GM12878 (cell line): ENCODE measurements at regions not wholly inside any gene's neighbourhood (a gene's known extent, or its start where the extent isn't known, plus 50 kb on each side); places are given as distances from the start of the nearest gene placed in this dataset.

ENCODE experiments used
- BACH1 ChIP-seq: fragments of 450-650 bp; IDR thresholded peaks from 2 replicates; pipeline ENCODE4 v1.6.1; 2017; ENCODE audit warnings: mild to moderate bottlenecking, borderline replicate concordance
- FOXK2 ChIP-seq: fragments of 450-650 bp; IDR thresholded peaks from 2 replicates; pipeline ENCODE4 v1.6.1; 2017; ENCODE audit warnings: mild to moderate bottlenecking, moderate library complexity
- FOXM1 ChIP-seq: IDR thresholded peaks from 2 replicates; pipeline ENCODE4 v1.6.1; 2012; ENCODE audit warnings: low read depth, mild to moderate bottlenecking, inconsistent platforms, low read length, moderate library complexity
- HDGF ChIP-seq: fragments of 450-650 bp; IDR thresholded peaks from 2 replicates; pipeline ENCODE4 v1.6.1; 2016; ENCODE audit warnings: antibody characterized with exemption
- IRF3 ChIP-seq: fragments of 450-650 bp; IDR thresholded peaks from 2 replicates; pipeline ENCODE4 v1.6.1; 2014; ENCODE audit warnings: mild to moderate bottlenecking
- MEF2B ChIP-seq: fragments of 450-650 bp; IDR thresholded peaks from 2 replicates; pipeline ENCODE4 v1.6.1; 2018; ENCODE audit warnings: mild to moderate bottlenecking, moderate library complexity; ENCODE audit not compliant: partially characterized antibody, poor library complexity, severe bottlenecking
- MTA3 ChIP-seq: IDR thresholded peaks from 2 replicates; pipeline ENCODE4 v1.6.1; 2012; ENCODE audit warnings: low read length, inconsistent platforms, borderline replicate concordance
- RBBP5 ChIP-seq: fragments of 200-600 bp; sonication (generic); conservative IDR thresholded peaks from 2 replicates; pipeline ENCODE4 v1.6.1; 2016
- SRF ChIP-seq, 2 experiments: IDR thresholded peaks; 2 replicates each; pipeline ENCODE4 v1.6.1; 2011; ENCODE audit warnings: low read depth in 2 of 2, low read length in 2 of 2, mild to moderate bottlenecking in 1 of 2, moderate library complexity in 1 of 2
- USF2 ChIP-seq: IDR thresholded peaks from 2 replicates; pipeline ENCODE4 v1.6.1; 2011; ENCODE audit warnings: low read depth, low read length, improper control_type of control experiment, borderline replicate concordance
- ZBTB33 ChIP-seq: fragments of 450-650 bp; IDR thresholded peaks from 2 replicates; pipeline ENCODE4 v1.6.1; 2017; ENCODE audit warnings: mild to moderate bottlenecking
- TF ChIP-seq, protein P1 (sequence below): IDR thresholded peaks from 2 replicates; pipeline ENCODE4 v1.6.1; 2012; ENCODE audit warnings: improper control_type of control experiment, low read depth, low read length; ENCODE audit not compliant: insufficient replicate concordance
- TF ChIP-seq, protein P2 (sequence below): fragments of 450-650 bp; IDR thresholded peaks from 2 replicates; pipeline ENCODE4 v1.6.1; 2017; ENCODE audit warnings: antibody characterized with exemption, mild to moderate bottlenecking, moderate library complexity
- TF ChIP-seq, protein P3 (sequence below): IDR thresholded peaks from 2 replicates; pipeline ENCODE4 v1.6.1; 2012; ENCODE audit warnings: low read depth, low read length, improper control_type of control experiment
- TF ChIP-seq, protein P4 (sequence below): IDR thresholded peaks from 2 replicates; pipeline ENCODE4 v1.6.1; 2012; ENCODE audit warnings: low read depth, low read length, improper control_type of control experiment

DNA sequence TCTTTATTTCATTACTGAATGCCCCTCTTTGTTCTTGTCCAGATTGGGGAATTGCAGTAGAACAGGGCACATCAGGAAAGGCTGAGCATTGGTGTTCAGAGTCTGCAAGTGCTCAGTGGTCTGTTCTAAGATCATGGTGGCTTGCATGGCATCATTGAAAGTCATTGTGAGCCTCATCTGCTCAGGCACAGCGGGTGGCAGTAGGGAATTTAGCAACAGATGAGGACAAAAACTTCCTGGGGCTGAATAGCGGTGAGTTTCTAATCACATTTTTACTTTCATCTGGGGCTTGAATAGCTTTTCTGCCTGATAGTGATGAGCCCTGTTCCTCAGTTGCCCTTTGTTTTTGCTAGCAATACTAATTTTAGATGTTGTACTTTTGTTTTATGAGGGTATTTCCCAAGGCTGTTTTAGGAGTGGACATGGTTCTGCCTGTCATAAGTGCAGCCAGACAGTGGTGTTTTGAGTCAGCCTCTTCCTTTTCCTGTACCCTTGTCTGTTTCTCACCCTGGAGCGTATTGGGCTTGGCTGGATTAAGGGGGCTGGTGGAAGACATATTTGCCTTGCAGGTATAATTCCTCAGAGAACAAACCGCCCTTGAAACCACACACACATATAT is 127.2 kb upstream of the IL12A start (continued):
- TF ChIP-seq FOXM1: peak; percentile 83; the same call in 1 of the 2 replicates
- TF ChIP-seq, protein P1, sequence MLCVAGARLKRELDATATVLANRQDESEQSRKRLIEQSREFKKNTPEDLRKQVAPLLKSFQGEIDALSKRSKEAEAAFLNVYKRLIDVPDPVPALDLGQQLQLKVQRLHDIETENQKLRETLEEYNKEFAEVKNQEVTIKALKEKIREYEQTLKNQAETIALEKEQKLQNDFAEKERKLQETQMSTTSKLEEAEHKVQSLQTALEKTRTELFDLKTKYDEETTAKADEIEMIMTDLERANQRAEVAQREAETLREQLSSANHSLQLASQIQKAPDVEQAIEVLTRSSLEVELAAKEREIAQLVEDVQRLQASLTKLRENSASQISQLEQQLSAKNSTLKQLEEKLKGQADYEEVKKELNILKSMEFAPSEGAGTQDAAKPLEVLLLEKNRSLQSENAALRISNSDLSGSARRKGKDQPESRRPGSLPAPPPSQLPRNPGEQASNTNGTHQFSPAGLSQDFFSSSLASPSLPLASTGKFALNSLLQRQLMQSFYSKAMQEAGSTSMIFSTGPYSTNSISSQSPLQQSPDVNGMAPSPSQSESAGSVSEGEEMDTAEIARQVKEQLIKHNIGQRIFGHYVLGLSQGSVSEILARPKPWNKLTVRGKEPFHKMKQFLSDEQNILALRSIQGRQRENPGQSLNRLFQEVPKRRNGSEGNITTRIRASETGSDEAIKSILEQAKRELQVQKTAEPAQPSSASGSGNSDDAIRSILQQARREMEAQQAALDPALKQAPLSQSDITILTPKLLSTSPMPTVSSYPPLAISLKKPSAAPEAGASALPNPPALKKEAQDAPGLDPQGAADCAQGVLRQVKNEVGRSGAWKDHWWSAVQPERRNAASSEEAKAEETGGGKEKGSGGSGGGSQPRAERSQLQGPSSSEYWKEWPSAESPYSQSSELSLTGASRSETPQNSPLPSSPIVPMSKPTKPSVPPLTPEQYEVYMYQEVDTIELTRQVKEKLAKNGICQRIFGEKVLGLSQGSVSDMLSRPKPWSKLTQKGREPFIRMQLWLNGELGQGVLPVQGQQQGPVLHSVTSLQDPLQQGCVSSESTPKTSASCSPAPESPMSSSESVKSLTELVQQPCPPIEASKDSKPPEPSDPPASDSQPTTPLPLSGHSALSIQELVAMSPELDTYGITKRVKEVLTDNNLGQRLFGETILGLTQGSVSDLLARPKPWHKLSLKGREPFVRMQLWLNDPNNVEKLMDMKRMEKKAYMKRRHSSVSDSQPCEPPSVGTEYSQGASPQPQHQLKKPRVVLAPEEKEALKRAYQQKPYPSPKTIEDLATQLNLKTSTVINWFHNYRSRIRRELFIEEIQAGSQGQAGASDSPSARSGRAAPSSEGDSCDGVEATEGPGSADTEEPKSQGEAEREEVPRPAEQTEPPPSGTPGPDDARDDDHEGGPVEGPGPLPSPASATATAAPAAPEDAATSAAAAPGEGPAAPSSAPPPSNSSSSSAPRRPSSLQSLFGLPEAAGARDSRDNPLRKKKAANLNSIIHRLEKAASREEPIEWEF: no peak
- TF ChIP-seq SRF (IDR thresholded peaks at IDR 0.05; ENCODE audit: low read depth in 2 of 2, low read length in 2 of 2): no peak
- TF ChIP-seq RBBP5: no peak
- TF ChIP-seq FOXK2: no peak
- TF ChIP-seq, protein P2, sequence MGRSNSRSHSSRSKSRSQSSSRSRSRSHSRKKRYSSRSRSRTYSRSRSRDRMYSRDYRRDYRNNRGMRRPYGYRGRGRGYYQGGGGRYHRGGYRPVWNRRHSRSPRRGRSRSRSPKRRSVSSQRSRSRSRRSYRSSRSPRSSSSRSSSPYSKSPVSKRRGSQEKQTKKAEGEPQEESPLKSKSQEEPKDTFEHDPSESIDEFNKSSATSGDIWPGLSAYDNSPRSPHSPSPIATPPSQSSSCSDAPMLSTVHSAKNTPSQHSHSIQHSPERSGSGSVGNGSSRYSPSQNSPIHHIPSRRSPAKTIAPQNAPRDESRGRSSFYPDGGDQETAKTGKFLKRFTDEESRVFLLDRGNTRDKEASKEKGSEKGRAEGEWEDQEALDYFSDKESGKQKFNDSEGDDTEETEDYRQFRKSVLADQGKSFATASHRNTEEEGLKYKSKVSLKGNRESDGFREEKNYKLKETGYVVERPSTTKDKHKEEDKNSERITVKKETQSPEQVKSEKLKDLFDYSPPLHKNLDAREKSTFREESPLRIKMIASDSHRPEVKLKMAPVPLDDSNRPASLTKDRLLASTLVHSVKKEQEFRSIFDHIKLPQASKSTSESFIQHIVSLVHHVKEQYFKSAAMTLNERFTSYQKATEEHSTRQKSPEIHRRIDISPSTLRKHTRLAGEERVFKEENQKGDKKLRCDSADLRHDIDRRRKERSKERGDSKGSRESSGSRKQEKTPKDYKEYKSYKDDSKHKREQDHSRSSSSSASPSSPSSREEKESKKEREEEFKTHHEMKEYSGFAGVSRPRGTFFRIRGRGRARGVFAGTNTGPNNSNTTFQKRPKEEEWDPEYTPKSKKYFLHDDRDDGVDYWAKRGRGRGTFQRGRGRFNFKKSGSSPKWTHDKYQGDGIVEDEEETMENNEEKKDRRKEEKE: no peak
- TF ChIP-seq USF2: no peak
- TF ChIP-seq ZBTB33: no peak
- TF ChIP-seq MTA3: peak; percentile 53
- TF ChIP-seq, protein P3, sequence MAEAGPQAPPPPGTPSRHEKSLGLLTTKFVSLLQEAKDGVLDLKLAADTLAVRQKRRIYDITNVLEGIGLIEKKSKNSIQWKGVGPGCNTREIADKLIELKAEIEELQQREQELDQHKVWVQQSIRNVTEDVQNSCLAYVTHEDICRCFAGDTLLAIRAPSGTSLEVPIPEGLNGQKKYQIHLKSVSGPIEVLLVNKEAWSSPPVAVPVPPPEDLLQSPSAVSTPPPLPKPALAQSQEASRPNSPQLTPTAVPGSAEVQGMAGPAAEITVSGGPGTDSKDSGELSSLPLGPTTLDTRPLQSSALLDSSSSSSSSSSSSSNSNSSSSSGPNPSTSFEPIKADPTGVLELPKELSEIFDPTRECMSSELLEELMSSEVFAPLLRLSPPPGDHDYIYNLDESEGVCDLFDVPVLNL: no peak
- TF ChIP-seq MEF2B: peak; percentile 59
- no peak for TF ChIP-seq BACH1
- no peak for TF ChIP-seq IRF3
- TF ChIP-seq HDGF: no peak
- TF ChIP-seq, protein P4, sequence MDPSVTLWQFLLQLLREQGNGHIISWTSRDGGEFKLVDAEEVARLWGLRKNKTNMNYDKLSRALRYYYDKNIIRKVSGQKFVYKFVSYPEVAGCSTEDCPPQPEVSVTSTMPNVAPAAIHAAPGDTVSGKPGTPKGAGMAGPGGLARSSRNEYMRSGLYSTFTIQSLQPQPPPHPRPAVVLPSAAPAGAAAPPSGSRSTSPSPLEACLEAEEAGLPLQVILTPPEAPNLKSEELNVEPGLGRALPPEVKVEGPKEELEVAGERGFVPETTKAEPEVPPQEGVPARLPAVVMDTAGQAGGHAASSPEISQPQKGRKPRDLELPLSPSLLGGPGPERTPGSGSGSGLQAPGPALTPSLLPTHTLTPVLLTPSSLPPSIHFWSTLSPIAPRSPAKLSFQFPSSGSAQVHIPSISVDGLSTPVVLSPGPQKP: no peak
